HG03175 (cell line): ENCODE measurements at regions not wholly inside any gene's neighbourhood (a gene's known extent, or its start where the extent isn't known, plus 50 kb on each side); places are given as distances from the start of the nearest gene placed in this dataset.
"Not testable (repeated sequence)": the region's sequence is repeated elsewhere in the genome, so short reads cannot be mapped to it uniquely, and the experiment has no call there.

Source experiments
- ATAC-seq: cut with Tn5 transposase; IDR thresholded peaks from one replicate; pipeline ENCODE4 v1.9.1; 2021; ENCODE audit warnings: mild to moderate bottlenecking, moderate library complexity; ENCODE audit not compliant: unreplicated experiment

DNA sequence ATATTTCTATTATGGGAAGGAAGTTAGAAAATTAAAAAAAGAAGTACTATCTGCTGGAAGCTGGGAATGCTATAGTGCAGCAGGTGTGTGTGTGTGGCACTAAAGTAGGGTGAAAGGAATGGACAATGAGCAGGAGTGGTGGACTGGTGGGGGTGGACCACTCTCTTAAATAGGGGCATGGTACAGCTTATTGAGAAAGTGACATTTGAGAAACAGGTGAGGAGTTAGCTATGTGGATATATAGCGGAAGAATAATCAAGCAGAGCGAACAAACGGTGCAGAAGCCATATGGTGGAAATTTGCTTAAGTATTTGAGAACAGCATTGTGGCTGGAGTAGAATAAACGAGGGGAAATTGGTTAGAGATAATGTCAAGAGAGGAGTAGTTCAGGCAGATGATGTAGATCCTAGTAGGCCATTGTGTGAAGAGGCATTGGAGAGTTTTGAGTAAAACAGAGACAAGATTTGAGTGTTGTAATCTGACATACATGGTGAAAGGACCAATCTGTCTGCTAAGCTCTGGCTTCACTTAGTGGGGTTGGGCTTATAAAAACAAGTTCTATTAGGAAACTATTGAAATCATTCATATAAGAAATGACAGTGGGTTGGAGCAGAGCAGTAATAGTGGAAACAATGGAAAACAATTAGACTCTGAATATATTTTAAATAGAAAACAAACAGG, 149.2 kb upstream of the SYT10 start:
- ATAC-seq: no peak

DNA sequence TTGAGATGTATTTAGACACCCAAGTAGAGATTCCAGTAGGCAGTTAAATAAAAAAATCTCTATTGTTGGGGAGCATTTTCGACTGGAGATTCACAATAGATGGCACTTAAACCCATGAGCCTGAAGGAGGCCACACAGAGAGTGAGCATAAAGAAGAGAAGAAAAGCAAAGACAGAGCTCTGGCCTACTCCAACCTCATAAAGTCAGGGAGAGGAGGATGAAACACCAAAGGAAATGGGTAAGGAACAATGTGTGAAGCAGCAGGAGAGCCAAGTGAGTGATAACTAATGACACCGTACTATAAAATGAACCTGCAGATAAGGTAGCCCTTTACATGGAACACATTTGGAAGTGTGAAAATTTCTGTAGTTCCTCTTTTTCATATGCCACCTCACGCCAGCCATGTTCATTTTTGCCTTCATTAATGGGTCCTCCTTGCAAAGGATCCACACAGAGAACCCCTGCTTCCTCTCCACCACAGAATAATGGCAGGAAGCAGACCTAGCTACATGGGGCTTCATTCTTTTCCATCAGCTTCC, 150.0 kb upstream of the SYT10 start:
- ATAC-seq: no peak

DNA sequence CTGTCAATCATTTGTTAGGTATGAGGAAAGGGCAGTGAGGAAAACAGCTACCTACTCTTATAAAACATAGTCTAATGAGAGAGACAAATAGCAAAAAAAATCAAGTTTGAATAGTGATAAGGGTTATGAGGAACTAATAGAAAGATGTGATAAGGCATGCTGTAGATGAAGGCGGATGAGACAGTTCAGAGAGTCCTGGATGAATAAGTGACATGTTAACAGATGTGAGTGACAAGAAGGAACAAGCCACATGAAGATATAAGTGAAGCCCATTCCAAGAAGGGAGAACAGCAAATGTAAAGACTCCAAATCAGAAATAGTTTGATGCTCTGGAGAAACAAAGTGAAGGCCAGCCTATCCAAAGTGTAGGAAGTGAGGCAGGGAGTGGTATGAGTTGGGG, 154.1 kb upstream of the SYT10 start:
- ATAC-seq: no peak

DNA sequence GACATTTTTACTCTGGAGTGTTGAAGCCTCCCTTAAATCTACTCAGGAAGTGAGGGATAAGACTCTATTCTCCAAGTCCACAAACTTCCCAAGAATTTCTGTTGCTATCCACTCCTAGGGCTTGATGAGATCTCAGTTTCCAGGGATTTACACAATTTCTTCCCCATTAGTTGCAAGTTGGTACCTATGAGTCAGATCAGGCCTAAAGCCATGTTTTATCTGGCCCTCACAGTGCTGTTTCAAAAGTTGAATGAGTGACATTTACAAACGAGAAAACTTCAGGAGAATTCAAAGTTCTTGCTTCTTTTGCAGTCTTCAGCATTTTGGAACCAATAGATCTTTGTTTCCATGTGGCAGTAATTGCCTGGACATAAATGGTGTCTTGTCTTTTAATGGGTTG, 156.4 kb upstream of the SYT10 start:
- ATAC-seq: no peak

DNA sequence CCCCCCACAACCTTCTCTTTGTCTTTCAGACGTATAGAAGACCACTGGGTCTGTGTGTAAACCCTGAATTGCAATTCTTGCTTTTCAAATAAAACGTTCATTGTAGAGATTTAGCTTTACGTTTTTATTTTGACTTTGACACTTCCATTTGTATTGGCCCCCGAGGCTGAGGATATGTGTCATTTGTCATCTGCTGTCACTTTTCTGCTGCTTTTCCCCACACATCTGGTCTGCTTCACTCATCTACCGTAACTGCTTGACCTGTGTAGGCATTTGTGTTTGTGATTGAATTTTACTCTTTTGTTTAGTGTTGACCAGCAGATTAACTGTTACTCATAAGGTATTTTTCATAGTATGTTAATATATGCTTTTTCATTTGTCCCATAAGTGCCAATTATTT, 157.2 kb upstream of the SYT10 start:
- ATAC-seq: no peak

DNA sequence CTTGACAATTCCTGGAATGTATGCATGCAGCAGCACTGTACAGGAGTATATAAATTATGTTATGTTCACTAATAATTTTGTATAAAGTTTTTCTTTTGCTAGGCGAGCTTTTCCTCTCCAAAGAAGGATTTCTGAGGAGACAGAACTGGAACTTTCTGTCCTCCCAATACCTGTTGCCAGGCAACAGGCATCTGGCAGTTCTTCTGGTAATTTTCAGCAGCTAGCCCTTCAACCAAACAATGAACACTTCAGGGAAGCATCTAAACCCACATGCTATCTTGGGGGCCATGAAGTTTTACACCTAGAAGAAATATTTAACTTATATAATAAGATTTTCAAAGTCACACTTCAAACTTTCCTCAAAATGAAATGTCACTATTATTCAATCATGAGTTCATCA, 162.9 kb upstream of the SYT10 start:
- ATAC-seq: no peak

DNA sequence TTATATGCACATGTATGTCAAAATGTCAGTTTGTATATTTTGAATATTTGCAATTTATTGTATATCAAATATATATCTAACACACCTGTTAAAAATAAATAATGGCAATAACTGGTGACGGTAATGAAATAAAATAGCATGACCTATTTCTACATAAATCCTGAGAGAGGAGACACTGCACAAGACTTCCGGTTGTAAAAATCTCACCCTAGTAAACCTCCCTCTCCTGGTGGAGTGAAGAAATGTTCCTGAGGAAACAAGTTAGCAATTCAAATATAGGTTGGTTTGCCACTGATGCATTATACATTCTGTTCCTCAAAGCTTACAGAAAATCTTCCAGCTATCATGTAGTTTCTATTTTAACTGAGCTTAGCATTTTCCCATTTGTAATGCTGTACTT, 166.1 kb upstream of the SYT10 start:
- ATAC-seq: no peak

DNA sequence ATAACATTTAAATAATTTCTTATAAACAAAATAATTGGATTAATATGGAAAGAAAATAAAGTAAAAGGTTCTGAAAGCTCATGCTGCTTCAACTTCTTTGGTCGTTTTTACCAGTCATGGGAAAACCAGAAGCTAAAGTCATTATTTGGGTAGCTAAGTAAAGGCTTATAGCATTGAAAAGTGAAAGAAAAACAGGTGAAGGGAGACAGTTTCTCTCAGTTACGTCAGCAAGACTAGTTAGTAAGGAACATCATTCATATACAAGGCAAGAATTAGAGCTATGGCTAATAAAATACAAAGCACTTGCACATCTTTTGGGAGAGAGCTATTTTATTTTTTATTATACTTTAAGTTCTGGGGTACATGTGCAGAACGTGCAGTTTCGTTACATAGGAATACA, 170.3 kb upstream of the SYT10 start:
- ATAC-seq: no peak

DNA sequence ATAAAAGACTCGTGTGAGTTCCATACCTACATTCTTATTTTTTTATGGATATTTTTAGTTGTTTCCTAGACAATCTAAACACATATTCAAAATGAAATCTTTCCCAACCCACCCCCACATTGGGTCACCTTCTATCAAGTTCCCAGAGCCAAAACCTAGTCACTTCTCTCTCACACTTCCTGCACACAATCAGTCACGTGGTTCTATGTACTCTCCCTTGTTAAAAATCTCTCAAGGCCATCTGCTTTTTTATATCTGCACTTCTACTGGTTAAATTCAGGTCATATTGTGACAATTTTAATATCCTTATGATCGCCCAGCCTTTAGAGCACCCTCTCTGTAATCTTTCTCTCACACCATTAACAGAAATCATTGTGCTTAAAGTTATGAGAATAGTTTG, 175.0 kb upstream of the SYT10 start:
- ATAC-seq: no peak

DNA sequence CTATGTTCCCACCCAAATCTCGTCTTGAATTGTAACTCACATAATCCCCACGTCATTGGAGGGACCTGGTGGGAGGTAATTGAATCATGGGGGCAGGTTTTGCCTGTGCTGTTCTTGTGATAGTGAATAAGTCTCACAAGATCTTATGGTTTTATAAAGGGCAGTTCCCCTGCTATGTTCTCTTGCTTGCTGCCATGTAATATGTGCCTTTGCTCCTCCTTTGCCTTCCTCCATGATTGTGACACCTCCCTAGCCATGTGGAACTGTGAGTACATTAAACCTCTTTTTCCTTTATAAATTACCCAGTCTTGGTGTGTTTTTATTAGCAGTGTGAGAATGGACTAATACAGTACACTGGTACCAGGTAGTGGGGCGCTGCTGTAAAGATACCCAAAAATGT, 177.6 kb upstream of the SYT10 start:
- ATAC-seq: no peak

DNA sequence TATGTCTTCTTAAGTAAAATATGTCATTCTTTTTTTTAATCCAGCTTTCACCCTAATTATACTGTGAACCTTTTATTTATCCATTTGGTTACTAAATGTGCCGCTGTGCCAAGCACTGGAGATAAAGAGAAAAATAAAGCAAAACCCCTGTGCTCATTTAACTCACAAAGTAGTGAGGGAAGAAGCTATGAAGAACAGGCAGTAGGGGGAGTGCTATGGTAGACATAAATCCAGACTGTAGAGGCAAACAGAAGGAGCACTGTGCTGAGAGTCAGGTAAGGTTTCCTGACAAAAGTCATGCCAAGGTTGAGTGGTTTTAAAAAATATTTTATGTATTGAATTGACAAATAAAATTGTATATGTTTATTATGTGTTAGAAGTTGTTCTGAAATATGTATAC, 188.5 kb upstream of the SYT10 start:
- ATAC-seq: no peak

DNA sequence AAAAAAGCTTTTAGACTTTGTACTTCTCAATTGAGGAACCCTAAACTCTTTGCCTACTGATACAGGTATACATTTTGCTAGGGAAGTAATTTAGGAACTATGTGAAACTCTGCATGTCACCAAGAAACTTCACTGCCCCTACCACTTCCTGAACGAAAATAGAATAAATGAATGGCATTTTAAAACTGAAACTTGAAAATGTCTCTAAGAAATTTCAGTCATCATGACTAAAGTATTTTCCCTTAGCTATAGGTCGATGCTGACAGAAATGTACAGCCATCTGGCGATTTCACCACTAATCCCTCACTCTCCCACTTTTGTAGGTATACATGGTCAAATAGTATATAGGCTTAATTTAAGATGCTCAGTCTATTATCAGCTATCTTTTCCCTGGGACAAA, 194.9 kb upstream of the SYT10 start:
- ATAC-seq: no peak

DNA sequence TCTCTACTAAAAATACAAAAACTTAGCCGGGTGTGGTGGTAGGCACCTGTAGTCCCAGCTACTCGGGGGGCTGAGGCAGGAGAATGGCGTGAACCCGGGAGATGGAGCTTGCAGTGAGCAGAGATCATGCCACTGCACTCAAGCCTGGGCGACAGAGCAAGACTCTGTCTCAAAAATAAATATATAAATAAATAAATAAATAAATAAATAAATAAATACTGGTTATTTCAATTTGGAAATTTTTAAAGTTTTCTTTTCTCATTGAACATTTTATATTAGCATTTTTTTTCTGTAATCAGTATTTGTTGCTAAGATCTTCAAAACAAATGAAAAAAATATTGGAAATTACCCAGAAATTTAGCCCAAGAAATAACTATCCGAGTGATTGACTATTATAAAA, 197.3 kb upstream of the SYT10 start:
- not testable (repeated sequence) for ATAC-seq

DNA sequence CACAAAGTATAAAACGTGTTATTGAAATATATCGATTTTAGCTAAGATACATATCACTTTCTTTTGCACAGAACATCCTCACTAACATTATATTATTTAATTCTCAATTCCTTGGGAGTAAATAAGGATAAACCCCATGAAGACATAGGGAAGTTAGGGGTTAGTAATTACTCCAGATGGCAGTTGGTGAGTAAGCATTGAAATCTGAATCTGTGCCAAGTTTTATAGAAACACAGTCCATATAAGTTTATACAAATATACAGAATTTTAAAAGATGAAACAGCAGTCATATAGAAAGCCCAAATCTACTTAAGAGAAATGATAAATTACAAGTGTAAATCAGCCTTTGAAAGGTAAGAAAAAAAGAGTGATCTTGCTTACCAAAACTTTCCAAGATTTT, 200.4 kb upstream of the SYT10 start:
- ATAC-seq: no peak

DNA sequence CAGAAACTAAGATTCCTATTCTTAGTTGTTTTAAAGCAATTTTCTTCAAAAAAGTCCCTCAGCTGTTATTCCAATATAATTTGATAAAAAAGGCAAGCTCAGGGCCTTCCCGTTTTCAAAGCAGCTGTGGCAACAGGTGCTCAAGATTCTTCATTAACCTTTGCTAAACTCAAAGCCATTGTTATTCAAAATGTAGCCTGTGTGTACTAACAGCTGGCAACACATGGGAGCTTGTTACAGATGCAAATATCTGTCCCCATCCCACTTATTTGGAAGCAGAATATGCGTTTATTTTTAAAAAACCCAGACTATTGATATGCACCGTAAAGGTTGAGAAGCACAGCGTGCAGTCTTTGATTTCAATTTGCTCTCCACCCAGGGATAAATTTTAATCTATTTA, 210.4 kb upstream of the SYT10 start:
- ATAC-seq: no peak

DNA sequence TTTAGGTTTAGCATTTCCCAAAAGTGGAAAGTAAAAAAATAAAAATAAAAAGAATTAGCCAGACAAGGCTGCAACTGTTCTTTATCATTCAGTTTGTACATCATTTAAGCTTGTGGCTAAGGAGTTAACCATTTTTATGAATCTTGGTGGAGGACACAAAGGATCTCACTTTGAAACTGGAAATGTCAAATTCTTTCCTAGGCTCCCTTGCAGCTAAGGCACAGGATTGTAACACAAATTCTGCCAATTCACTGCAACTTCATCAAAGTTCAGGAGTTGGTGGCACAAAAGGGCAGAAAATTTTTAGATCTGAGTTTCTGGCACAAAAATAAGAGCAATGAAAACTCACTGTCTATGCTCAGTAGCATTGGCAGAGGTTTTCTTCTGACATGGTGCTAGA, 211.2 kb upstream of the SYT10 start:
- no peak for ATAC-seq

DNA sequence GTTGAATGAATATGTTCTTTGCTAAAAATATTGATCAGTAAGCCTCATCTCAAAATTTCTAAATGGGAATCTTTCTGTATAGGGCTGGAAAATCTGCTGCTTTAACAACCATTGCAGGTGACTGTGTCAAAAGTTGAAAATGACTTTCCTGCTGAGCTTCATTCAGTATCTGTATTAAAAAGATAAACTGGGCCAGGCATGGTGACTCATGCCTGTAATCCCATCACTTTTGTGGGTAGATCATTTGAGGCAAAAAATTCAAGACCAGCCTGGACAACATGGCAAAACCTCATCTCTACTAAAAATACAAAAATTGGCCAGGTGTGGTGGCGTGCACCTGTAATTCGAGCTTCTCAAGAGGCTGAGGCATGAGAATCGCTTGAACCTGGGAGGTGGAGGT, 213.7 kb upstream of the SYT10 start:
- ATAC-seq: no peak

DNA sequence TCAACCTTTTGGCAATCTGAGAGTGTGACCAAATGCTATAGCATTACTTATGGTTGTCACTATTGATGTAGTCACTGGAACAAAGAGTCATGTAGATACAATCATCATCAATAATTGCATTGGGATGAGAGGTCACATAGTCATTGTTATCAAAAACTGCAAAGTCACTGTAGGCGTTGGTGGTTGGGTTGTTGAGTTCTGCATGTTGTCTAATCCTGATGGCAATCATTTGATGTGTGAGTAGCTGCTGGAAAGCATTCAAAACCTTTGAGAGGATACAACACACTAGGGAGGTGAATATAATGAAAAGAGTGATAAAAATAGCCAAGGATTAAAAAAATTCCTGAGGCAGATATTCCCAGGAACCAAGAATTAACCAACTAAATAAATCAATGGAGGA, 214.7 kb upstream of the SYT10 start:
- ATAC-seq: no peak

DNA sequence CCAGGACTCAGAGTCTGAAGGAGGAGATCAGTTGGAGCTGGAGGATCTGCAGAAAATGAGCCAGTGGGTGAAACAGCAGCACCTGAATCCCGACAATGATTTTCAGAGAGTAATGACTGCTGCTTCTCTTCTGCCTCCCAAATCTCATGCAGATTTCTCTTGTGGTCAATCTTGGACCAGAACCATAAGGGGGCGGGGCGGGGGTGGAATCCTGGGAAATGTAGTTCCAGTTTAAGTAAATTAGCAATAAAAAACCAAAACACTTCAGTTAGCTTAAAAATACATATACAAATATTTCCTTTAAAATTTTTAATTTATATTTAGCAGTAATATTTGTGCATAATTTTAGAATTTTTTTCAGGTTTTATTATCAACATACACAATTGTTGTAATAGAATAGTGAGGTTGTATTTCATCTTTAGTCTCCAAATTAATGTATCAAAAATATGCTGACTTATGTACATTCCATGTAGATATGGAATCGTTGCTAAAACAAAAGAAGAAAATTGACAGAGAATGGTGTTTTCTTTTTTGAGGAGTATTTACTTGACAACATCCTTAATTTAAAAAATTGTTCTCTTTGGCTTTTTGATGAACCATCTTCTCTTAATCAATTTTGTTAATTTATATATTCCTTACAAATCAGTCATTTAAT, 223.5 kb upstream of the SYT10 start:
- ATAC-seq: no peak

DNA sequence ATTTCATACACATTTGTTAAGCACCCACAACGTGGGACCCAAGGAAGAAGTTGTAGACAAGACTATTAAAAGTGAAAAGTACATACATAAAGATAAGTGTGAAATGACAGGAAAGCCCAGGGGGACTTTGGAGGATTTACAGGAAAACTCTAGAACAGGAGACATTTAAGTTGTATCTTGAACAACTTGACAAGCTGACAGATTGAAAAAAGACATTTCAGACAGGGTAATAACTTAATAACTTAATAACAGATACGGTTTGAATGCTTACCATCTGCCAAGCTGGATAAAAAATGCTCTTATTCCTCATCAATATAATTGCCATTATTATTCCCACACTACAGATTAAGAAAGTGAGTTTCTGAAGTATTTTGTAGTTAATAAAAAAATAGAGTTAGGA, 229.7 kb upstream of the SYT10 start:
- ATAC-seq: no peak

DNA sequence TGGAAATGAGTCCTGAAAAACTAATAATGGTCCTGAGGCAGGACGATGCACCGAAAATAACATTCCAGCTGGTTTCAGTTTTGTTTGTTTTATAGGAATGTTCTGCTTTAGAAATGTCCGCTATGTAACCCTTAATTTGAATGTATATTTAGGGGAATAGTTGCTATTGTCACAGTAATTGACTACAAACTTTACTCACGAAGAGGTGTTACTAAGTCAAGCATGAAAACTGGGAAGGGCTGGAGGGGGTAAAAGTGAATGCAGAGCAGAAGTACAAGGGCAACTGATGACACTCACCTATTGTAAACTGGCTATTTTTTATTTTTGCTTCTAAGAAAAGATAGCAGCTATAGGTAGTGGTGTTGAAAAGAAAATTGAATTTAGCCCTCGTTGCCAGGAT, 230.7 kb upstream of the SYT10 start:
- no peak for ATAC-seq

DNA sequence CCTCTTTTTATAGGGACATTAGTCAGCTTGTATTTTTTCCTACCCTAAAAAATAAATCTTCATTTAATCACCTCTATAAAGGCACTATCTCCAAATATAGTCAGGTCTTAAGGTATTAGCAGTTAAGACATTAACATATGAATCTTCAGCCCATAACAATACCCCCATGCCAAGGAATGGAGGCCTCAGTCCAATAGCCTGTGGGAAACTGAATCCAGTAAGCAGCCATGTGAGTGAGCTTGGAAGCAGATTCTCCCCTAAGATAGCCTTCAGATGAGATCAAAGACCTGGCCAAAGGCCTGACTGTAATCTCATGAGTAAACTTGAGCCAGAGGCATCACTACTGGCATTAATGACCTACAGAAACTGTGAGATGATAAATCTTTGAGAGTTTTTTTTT, 232.1 kb upstream of the SYT10 start:
- ATAC-seq: no peak
